KMS-11 (cell line): ENCODE measurements at regions not wholly inside any gene's neighbourhood (a gene's known extent, or its start where the extent isn't known, plus 50 kb on each side); places are given as distances from the start of the nearest gene placed in this dataset.
"Not testable (repeated sequence)": the region's sequence is repeated elsewhere in the genome, so short reads cannot be mapped to it uniquely, and the experiment has no call there.

Source experiments
- H2AFZ ChIP-seq: fragments of 200-600 bp; sonication (generic); 2 replicates; pipeline ENCODE4 v1.6.1; 2016; ENCODE audit warnings: antibody characterized with exemption, mixed run types, low read depth
- H3K27ac ChIP-seq: fragments of 200-600 bp; sonication (generic); 2 replicates; pipeline ENCODE4 v1.6.1; 2016; ENCODE audit warnings: mild to moderate bottlenecking, mixed run types
- H3K27me3 ChIP-seq: fragments of 200-600 bp; sonication (generic); 2 replicates; pipeline ENCODE4 v1.6.1; 2017; ENCODE audit warnings: mild to moderate bottlenecking, low read depth, mixed run types, moderate library complexity; ENCODE audit not compliant: insufficient read depth
- H3K36me3 ChIP-seq: fragments of 200-600 bp; sonication (generic); 2 replicates; pipeline ENCODE4 v1.6.1; 2017; ENCODE audit warnings: mild to moderate bottlenecking, mixed run types; ENCODE audit not compliant: insufficient read depth
- H3K4me1 ChIP-seq: fragments of 200-600 bp; sonication (generic); 2 replicates; pipeline ENCODE4 v1.6.1; 2016; ENCODE audit warnings: mild to moderate bottlenecking, low read depth, mixed run types; ENCODE audit not compliant: poor library complexity, severe bottlenecking
- H3K4me2 ChIP-seq: fragments of 200-600 bp; sonication (generic); 2 replicates; pipeline ENCODE4 v1.7.0; 2016; ENCODE audit warnings: mild to moderate bottlenecking, mixed run types
- H3K4me3 ChIP-seq: fragments of 200-600 bp; sonication (generic); IDR thresholded peaks from 2 replicates; pipeline ENCODE4 v1.6.1; 2017; ENCODE audit warnings: low read depth, low read length, mixed read lengths; ENCODE audit not compliant: insufficient read depth
- H3K79me2 ChIP-seq: fragments of 200-600 bp; sonication (generic); 2 replicates; pipeline ENCODE4 v1.6.1; 2016; ENCODE audit warnings: low read depth, mixed run types; ENCODE audit not compliant: insufficient read depth
- H3K9ac ChIP-seq: fragments of 200-600 bp; sonication (generic); 2 replicates; pipeline ENCODE4 v1.6.1; 2016; ENCODE audit warnings: mild to moderate bottlenecking, mixed run types
- H4K20me1 ChIP-seq: fragments of 200-600 bp; sonication (generic); 2 replicates; pipeline ENCODE4 v1.6.1; 2016; ENCODE audit warnings: mild to moderate bottlenecking, mixed run types; ENCODE audit not compliant: insufficient read depth
- CTCF ChIP-seq: fragments of 200-600 bp; sonication (generic); conservative IDR thresholded peaks from 2 replicates; pipeline ENCODE4 v1.6.1; 2017; ENCODE audit warnings: low read depth, mild to moderate bottlenecking, antibody characterized with exemption, low read length, moderate library complexity, mixed read lengths

DNA sequence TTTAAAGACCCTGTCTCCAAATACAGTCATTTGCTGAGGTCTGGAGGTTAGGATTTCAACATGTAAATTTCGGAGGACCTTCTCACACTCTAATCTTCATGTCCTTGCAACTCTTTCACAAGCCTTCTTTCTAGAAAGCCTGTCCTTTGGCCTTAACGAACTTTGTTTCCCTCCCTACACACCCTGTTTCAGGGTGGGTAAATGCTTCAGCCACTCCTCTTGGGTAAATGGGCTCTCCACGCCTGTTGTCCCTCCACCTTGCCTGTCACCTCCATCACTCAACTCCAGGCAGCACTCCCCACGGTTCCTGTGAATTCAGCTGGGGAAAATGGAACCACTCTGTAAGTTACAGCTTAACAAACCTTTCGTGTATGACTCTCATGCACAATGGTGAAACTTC is 84.0 kb upstream of the COG2 start:
- Histone ChIP-seq H3K4me3 (no peak overlapping the region), H2AFZ (no peak overlapping the region), H4K20me1 (no peaks in the 10 kb centered on the region), H3K27ac (no peak overlapping the region), H3K27me3 (no peaks in the 10 kb centered on the region), H3K4me1 (no peaks in the 10 kb centered on the region), H3K9ac (no peak overlapping the region), H3K79me2 (no peaks in the 10 kb centered on the region), H3K36me3 (no peaks in the 10 kb centered on the region), H3K4me2 (no peak overlapping the region)
- no peak for TF ChIP-seq CTCF

DNA sequence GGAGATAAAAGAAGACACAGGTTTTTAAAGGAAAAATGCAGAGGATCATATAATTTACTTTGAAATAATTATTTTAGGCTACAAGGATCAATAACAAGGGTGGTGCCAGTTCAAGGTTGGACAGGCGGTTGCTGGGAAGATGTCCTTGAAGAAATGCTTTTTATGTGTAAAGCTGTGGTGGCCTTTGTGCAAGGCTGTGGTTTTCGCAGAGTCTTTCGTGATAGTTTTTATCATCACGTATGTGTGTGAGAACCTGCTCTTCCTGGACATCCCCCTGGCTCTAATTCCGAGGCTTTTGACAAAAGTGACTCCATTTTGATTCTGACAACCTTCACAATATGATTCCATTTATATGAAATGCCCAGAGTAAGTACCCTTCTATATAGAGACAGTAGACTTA is 85.8 kb upstream of the COG2 start:
- no peaks in the 10 kb centered on the region for H3K4me1 ChIP-seq
- no peaks in the 10 kb centered on the region for H3K36me3 ChIP-seq
- no peak overlapping the region for H3K27ac ChIP-seq
- no peak overlapping the region for H3K4me3 ChIP-seq
- no peak for TF ChIP-seq CTCF
- H2AFZ ChIP-seq: no peak overlapping the region
- no peaks in the 10 kb centered on the region for H4K20me1 ChIP-seq
- H3K79me2 ChIP-seq: no peaks in the 10 kb centered on the region
- H3K27me3 ChIP-seq: no peaks in the 10 kb centered on the region
- H3K9ac ChIP-seq: no peak overlapping the region
- no peak overlapping the region for H3K4me2 ChIP-seq

- Histone ChIP-seq H3K4me2 (no peak overlapping the region), H3K9ac (no peak overlapping the region), H2AFZ (no peak overlapping the region)
These were observed 86.5 kb upstream of the COG2 start for GRCh38 chr1:230555814-230556213.

DNA sequence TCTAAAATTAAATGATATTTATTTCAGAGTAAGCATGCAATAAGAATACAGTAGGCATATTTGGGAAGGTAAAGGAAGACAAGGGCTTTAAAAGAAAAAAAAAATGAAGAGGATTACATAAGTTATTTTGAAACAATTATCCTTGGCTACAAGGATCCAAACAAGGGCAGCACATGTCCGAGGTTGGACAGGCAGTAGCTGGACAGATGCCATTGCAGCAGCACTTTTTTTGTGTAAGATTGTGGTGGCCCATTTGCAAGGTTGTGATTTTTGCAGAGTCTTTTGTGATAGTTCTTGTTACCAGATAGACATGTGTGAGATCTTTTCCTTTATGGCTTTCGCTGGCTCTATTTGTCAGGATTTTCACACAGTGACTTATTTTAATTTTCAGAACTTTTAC is 89.4 kb upstream of the COG2 start:
- Histone ChIP-seq H2AFZ (no peak overlapping the region), H3K27ac (no peak overlapping the region), H3K27me3 (no peaks in the 10 kb centered on the region), H3K36me3 (no peaks in the 10 kb centered on the region), H3K4me2 (no peak overlapping the region), H3K9ac (no peak overlapping the region), H3K4me3 (no peak overlapping the region), H3K79me2 (no peaks in the 10 kb centered on the region), H3K4me1 (no peaks in the 10 kb centered on the region), H4K20me1 (no peaks in the 10 kb centered on the region)
- TF ChIP-seq CTCF: no peak

More at GRCh38 chr1:230555814-230556213, 86.5 kb upstream of the COG2 start:
- Histone ChIP-seq H3K36me3 (no peaks in the 10 kb centered on the region), H4K20me1 (no peaks in the 10 kb centered on the region), H3K27me3 (no peaks in the 10 kb centered on the region), H3K4me3 (no peak overlapping the region), H3K79me2 (no peaks in the 10 kb centered on the region), H3K4me1 (no peaks in the 10 kb centered on the region), H3K27ac (no peak overlapping the region)
- no peak for TF ChIP-seq CTCF

GRCh38 chr1:230550945-230551344 is 91.3 kb upstream of the COG2 start:
- not testable (repeated sequence) for H4K20me1 ChIP-seq, H3K79me2 ChIP-seq, H3K4me2 ChIP-seq, H3K27ac ChIP-seq, H3K4me3 ChIP-seq, H3K36me3 ChIP-seq, H3K27me3 ChIP-seq, H3K4me1 ChIP-seq, H3K9ac ChIP-seq, H2AFZ ChIP-seq
